ENCODE measurements at regions not wholly inside any gene's neighbourhood (a gene's known extent, or its start where the extent isn't known, plus 50 kb on each side); places are given as distances from the start of the nearest gene placed in this dataset.

GRCh38 chr2:176508984-176509740, 239.9 kb downstream of the MTX2 start:
- no peak overlapping the region for H3K4ac ChIP-seq (ENCODE audit: low read depth, low read length)
- no peaks in the 10 kb centered on the region for H3K79me1 ChIP-seq (ENCODE audit: low read length)
- no peak overlapping the region for H3K27ac ChIP-seq (ENCODE audit: low read depth, low read length)
- H3K23ac ChIP-seq (ENCODE audit: low read length): no peak overlapping the region
- H3K36me3 ChIP-seq (ENCODE audit: control insufficient read depth, insufficient read depth, low read length): no peaks in the 10 kb centered on the region
- H3K4me1 ChIP-seq (ENCODE audit: control insufficient read depth, low read depth, low read length): no peaks in the 10 kb centered on the region
- DNase-seq: no peak
- peak overlapping the region; percentile 35 for H2BK5ac ChIP-seq (ENCODE audit: low read length)
- H2BK120ac ChIP-seq (ENCODE audit: low read depth, low read length): no peak overlapping the region
- no peak overlapping the region for H3K4me2 ChIP-seq (ENCODE audit: low read length)
- no CpG with 5 or more reads among the region's 5 CpGs for WGBS (ENCODE audit: extremely low coverage, insufficient coverage, low lambda C conversion rate)
- H2AK5ac ChIP-seq (ENCODE audit: low read length): no peak overlapping the region
- no peaks in the 10 kb centered on the region for H3K27me3 ChIP-seq (ENCODE audit: insufficient read depth, low read length, poor library complexity)
- no peaks in the 10 kb centered on the region for H3K79me2 ChIP-seq (ENCODE audit: control insufficient read depth, insufficient read depth, low read length)
- no peak overlapping the region for H3K9ac ChIP-seq (ENCODE audit: low read length)
- H3K56ac ChIP-seq (ENCODE audit: low read length): peak overlapping the region; percentile 5
- no peak overlapping the region for H4K5ac ChIP-seq (ENCODE audit: low read length)
- no peak overlapping the region for H4K8ac ChIP-seq (ENCODE audit: low read depth, low read length)
- no peak overlapping the region for H2BK15ac ChIP-seq (replicated peaks; ENCODE audit: low read depth)
- no peak overlapping the region for H3K4me3 ChIP-seq (ENCODE audit: low read length)
- H3K18ac ChIP-seq (ENCODE audit: low read length): no peak overlapping the region

- Histone ChIP-seq H3K4me2 (ENCODE audit: low read length) (no peak overlapping the region), H4K8ac (ENCODE audit: low read depth, low read length) (no peak overlapping the region), H3K79me1 (ENCODE audit: low read length) (no peaks in the 10 kb centered on the region), H2BK15ac (replicated peaks; ENCODE audit: low read depth) (no peak overlapping the region), H3K4me1 (ENCODE audit: control insufficient read depth, low read depth, low read length) (no peaks in the 10 kb centered on the region), H3K18ac (ENCODE audit: low read length) (no peak overlapping the region), H2AK5ac (ENCODE audit: low read length) (no peak overlapping the region), H3K79me2 (ENCODE audit: control insufficient read depth, insufficient read depth, low read length) (no peaks in the 10 kb centered on the region), H3K27ac (ENCODE audit: low read depth, low read length) (no peak overlapping the region), H2BK5ac (ENCODE audit: low read length) (no peak overlapping the region), H4K5ac (ENCODE audit: low read length) (no peak overlapping the region), H3K4ac (ENCODE audit: low read depth, low read length) (no peak overlapping the region), H2BK120ac (ENCODE audit: low read depth, low read length) (no peak overlapping the region), H3K9ac (ENCODE audit: low read length) (no peak overlapping the region), H3K4me3 (ENCODE audit: low read length) (no peak overlapping the region), H3K56ac (ENCODE audit: low read length) (no peak overlapping the region), H3K36me3 (ENCODE audit: control insufficient read depth, insufficient read depth, low read length) (no peaks in the 10 kb centered on the region), H3K23ac (ENCODE audit: low read length) (no peak overlapping the region), H3K27me3 (ENCODE audit: insufficient read depth, low read length, poor library complexity) (no peaks in the 10 kb centered on the region)
- no peak for DNase-seq
- no CpG with 5 or more reads among the region's 5 CpGs for WGBS (ENCODE audit: extremely low coverage, insufficient coverage, low lambda C conversion rate)
Measured at GRCh38 chr2:176514276-176514675, 245.0 kb downstream of the MTX2 start.

DNA sequence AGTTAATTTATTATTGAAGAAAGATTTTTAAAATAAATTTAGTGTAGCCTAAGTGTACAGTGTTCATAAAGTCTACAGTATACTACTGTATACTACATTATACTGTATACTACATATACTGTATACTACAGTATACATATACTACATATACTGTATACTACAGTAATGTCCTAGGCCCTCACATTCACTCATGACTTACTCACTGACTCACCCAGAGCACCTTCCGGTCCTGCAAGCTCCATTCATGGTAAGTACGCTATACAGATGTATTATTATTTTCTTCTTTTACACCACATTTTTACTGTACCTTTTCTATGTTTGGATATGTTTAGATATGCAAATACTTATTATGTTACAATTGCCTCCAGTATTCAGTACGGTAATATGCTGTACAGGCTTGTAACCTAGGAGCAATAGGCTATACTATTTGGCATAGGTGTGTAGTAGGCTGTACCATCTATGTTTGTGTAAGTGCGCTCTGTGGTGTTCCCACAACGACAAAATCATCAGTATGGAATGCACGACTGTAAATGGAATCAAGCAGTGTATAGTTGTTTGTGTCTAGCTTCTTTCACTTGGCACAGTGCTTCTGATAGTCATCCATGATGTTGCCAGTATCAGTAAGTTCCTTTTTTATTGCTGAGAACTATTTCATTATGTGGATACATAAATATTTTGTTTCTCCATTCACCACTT, 245.7 kb downstream of the MTX2 start:
- no peak overlapping the region for H4K5ac ChIP-seq (ENCODE audit: low read length)
- H4K8ac ChIP-seq (ENCODE audit: low read depth, low read length): no peak overlapping the region
- H3K18ac ChIP-seq (ENCODE audit: low read length): no peak overlapping the region
- H2BK15ac ChIP-seq (replicated peaks; ENCODE audit: low read depth): no peak overlapping the region
- H2AK5ac ChIP-seq (ENCODE audit: low read length): no peak overlapping the region
- H2BK120ac ChIP-seq (ENCODE audit: low read depth, low read length): no peak overlapping the region
- no peak overlapping the region for H3K4ac ChIP-seq (ENCODE audit: low read depth, low read length)
- no peak overlapping the region for H3K56ac ChIP-seq (ENCODE audit: low read length)
- no peaks in the 10 kb centered on the region for H3K79me1 ChIP-seq (ENCODE audit: low read length)
- no peaks in the 10 kb centered on the region for H3K36me3 ChIP-seq (ENCODE audit: control insufficient read depth, insufficient read depth, low read length)
- no peak overlapping the region for H2BK5ac ChIP-seq (ENCODE audit: low read length)
- H3K79me2 ChIP-seq (ENCODE audit: control insufficient read depth, insufficient read depth, low read length): no peaks in the 10 kb centered on the region
- no peak overlapping the region for H3K23ac ChIP-seq (ENCODE audit: low read length)
- no peak for DNase-seq
- no peak overlapping the region for H3K9ac ChIP-seq (ENCODE audit: low read length)
- WGBS (ENCODE audit: extremely low coverage, insufficient coverage, low lambda C conversion rate): no CpG with 5 or more reads among the region's 6 CpGs
- H3K4me1 ChIP-seq (ENCODE audit: control insufficient read depth, low read depth, low read length): no peaks in the 10 kb centered on the region
- no peaks in the 10 kb centered on the region for H3K27me3 ChIP-seq (ENCODE audit: insufficient read depth, low read length, poor library complexity)
- H3K4me3 ChIP-seq (ENCODE audit: low read length): no peak overlapping the region
- H3K4me2 ChIP-seq (ENCODE audit: low read length): no peak overlapping the region
- H3K27ac ChIP-seq (ENCODE audit: low read depth, low read length): no peak overlapping the region

GRCh38 chr2:176516051-176516602, 246.9 kb downstream of the MTX2 start:
- no peak for DNase-seq
- H3K18ac ChIP-seq (ENCODE audit: low read length): no peak overlapping the region
- H3K79me2 ChIP-seq (ENCODE audit: control insufficient read depth, insufficient read depth, low read length): no peaks in the 10 kb centered on the region
- H2BK15ac ChIP-seq (replicated peaks; ENCODE audit: low read depth): no peak overlapping the region
- H3K36me3 ChIP-seq (ENCODE audit: control insufficient read depth, insufficient read depth, low read length): no peaks in the 10 kb centered on the region
- no peak overlapping the region for H2AK5ac ChIP-seq (ENCODE audit: low read length)
- no peak overlapping the region for H3K56ac ChIP-seq (ENCODE audit: low read length)
- H3K9ac ChIP-seq (ENCODE audit: low read length): no peak overlapping the region
- H3K4ac ChIP-seq (ENCODE audit: low read depth, low read length): no peak overlapping the region
- H3K4me3 ChIP-seq (ENCODE audit: low read length): no peak overlapping the region
- H3K4me2 ChIP-seq (ENCODE audit: low read length): no peak overlapping the region
- no peak overlapping the region for H4K8ac ChIP-seq (ENCODE audit: low read depth, low read length)
- no peaks in the 10 kb centered on the region for H3K27me3 ChIP-seq (ENCODE audit: insufficient read depth, low read length, poor library complexity)
- no peaks in the 10 kb centered on the region for H3K79me1 ChIP-seq (ENCODE audit: low read length)
- no peak overlapping the region for H3K23ac ChIP-seq (ENCODE audit: low read length)
- no CpG with 5 or more reads among the region's 1 CpG for WGBS (ENCODE audit: extremely low coverage, insufficient coverage, low lambda C conversion rate)
- no peak overlapping the region for H4K5ac ChIP-seq (ENCODE audit: low read length)
- H3K4me1 ChIP-seq (ENCODE audit: control insufficient read depth, low read depth, low read length): no peaks in the 10 kb centered on the region
- no peak overlapping the region for H2BK5ac ChIP-seq (ENCODE audit: low read length)
- no peak overlapping the region for H2BK120ac ChIP-seq (ENCODE audit: low read depth, low read length)
- H3K27ac ChIP-seq (ENCODE audit: low read depth, low read length): no peak overlapping the region

- Histone ChIP-seq H3K27me3 (ENCODE audit: insufficient read depth, low read length, poor library complexity) (no peaks in the 10 kb centered on the region), H2BK5ac (ENCODE audit: low read length) (no peak overlapping the region), H2AK5ac (ENCODE audit: low read length) (no peak overlapping the region), H3K27ac (ENCODE audit: low read depth, low read length) (no peak overlapping the region), H3K56ac (ENCODE audit: low read length) (no peak overlapping the region), H3K36me3 (ENCODE audit: control insufficient read depth, insufficient read depth, low read length) (no peaks in the 10 kb centered on the region), H2BK120ac (ENCODE audit: low read depth, low read length) (no peak overlapping the region), H4K8ac (ENCODE audit: low read depth, low read length) (no peak overlapping the region), H3K79me2 (ENCODE audit: control insufficient read depth, insufficient read depth, low read length) (no peaks in the 10 kb centered on the region), H3K23ac (ENCODE audit: low read length) (no peak overlapping the region), H3K79me1 (ENCODE audit: low read length) (no peaks in the 10 kb centered on the region), H3K4ac (ENCODE audit: low read depth, low read length) (no peak overlapping the region), H3K18ac (ENCODE audit: low read length) (no peak overlapping the region), H3K4me3 (ENCODE audit: low read length) (no peak overlapping the region), H3K4me2 (ENCODE audit: low read length) (no peak overlapping the region), H4K5ac (ENCODE audit: low read length) (no peak overlapping the region), H2BK15ac (replicated peaks; ENCODE audit: low read depth) (no peak overlapping the region), H3K4me1 (ENCODE audit: control insufficient read depth, low read depth, low read length) (no peaks in the 10 kb centered on the region), H3K9ac (ENCODE audit: low read length) (no peak overlapping the region)
- no CpG with 5 or more reads among the region's 4 CpGs for WGBS (ENCODE audit: extremely low coverage, insufficient coverage, low lambda C conversion rate)
- DNase-seq: peak; percentile 93
Measured at GRCh38 chr2:176518823-176519222, 249.6 kb downstream of the MTX2 start.
